NT2/D1 (cell line): ENCODE measurements at regions not wholly inside any gene's neighbourhood (a gene's known extent, or its start where the extent isn't known, plus 50 kb on each side); places are given as distances from the start of the nearest gene placed in this dataset.

Experiments used
- SUZ12 ChIP-seq: IDR thresholded peaks from 2 replicates; pipeline ENCODE4 v1.6.1; 2011; ENCODE audit not compliant: insufficient read length, insufficient read depth; ENCODE audit errors: extremely low read depth
- YY1 ChIP-seq: IDR thresholded peaks from 2 replicates; pipeline ENCODE4 v1.6.1; 2011; ENCODE audit not compliant: insufficient read length, insufficient read depth
- ZNF274 ChIP-seq: IDR thresholded peaks from 2 replicates; pipeline ENCODE4 v1.6.1; 2011; ENCODE audit warnings: mild to moderate bottlenecking, low read depth, low read length

DNA sequence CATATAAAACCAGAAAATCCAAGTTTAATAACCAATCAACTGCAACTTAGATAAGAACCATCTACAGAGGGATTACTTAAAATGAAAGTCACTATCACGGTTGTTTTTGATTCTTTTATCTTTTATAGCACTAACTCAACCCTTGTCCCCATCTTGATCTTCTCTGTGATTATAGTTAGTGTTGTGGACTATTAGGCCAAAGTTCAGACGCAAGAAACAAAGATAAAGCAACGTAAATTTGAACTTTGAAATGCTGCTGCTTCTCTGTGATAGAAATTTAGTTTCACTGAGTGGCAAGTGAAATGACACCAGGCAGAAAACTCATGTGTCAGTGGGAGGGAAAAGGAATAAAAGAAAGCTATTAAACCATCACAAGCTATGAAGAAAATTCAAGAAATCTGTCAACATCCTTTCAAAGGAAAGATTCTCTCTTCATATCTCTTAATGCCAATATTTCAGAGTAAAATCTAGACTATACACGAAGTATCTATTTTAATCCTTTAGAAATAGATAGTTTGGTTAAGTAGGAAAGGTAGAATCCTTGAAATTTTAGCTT lies 71.8 kb upstream of the MALRD1 start:
- TF ChIP-seq ZNF274, result no peak
- TF ChIP-seq YY1, result no peak
- no peak for TF ChIP-seq SUZ12
